HG02973 (cell line): ENCODE measurements at regions not wholly inside any gene's neighbourhood (a gene's known extent, or its start where the extent isn't known, plus 50 kb on each side); places are given as distances from the start of the nearest gene placed in this dataset.

ENCODE experiments used
- ATAC-seq: cut with Tn5 transposase; IDR thresholded peaks from one replicate; pipeline ENCODE4 v1.9.1; 2021; ENCODE audit warnings: moderate library complexity; ENCODE audit not compliant: unreplicated experiment

GRCh38 chr20:39266989-39267388, 304.8 kb downstream of the DHX35 start:
- no peak for ATAC-seq

DNA sequence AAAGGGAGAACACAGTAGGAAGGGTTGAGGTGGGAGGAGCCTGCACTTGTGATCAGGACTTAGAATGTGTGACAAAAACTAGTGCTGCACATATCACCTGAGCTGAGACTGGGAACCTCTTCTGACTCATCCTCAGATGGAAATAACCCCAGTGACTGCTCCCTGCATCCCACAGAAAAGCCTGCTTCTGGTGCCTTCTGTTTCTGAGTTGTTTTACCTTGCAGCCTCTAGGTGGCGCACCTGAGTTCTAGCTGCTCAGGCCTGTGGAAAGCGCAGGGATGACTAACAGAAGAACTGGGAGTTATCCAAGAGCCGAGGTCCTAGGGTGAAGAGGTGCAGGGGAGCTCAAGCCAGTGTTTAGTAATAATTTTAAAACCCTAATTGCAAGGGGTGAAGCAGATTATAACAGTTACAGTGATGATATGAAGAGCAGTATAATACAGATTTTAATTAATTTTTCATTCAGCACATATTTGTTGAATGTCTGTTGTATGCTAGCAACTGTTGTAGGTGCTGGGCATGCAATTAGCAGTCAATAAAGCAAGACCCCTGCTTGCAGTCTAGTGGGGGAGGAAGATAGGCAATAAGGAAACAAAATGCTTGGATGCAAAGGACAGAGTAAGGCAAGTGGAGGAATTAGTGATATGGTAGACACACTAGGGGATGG, 302.5 kb downstream of the DHX35 start:
- ATAC-seq = no peak

DNA sequence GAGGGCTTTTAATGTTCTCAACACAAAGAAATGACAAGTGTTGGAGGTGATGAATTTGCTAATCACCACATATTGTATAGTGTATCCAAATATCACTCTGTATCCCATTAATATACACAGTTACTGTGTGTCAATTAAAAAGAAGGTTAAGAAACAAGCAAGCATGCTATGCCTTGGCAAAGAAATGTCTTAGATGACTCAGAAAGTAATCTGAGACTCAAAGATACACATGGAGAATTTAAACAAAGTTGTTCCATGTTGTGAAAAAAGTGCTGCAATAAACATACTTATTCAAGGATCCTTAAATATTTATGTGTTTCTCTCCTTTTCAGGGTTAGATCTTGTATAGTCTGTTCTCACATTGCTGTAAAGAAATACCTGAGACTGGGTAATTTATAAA, 300.9 kb downstream of the DHX35 start:
- no peak for ATAC-seq

DNA sequence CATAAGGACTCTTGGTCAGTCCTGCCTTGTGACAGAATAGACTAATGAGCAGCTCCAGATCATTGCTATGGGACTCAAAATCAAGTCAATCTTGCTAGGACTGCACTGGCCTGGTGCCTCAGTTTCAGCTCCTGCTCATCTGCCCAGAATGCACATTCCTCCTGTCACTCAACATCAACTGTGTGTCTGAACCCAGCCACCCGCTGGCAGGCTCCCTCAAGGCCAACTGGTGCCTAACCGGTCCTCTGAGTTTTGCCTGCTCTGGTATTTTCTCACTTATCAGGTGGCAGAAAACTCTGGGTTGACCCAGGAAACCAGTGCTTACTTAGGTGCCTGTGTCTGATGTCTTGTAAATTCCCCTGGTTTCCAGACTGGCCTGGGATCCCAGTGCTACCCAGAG, 297.7 kb downstream of the DHX35 start:
- ATAC-seq = no peak

GRCh38 chr20:39259010-39259803, 297.1 kb downstream of the DHX35 start:
- ATAC-seq = no peak

DNA sequence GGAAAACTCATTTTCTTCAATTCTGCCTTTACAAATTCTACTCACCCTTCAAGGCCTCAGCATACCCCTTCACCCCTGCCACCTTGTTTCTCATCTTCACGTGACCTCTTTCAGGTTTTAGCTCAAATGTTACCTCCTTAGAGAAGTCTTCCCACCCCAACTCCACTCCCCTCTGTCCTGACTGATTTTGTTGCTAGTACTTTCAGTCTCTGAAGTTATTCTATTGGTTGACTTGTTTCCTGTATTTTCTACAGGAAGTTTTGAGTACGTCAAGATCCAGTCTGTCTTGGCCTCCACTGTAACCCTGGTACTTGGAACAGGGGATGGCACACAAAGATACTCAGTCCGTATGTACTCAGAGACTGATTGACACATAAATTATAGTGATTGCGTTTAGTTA, 296.1 kb downstream of the DHX35 start:
- no peak for ATAC-seq

- no peak for ATAC-seq
Measured at GRCh38 chr20:39253051-39253755, 291.1 kb downstream of the DHX35 start.

GRCh38 chr20:39252035-39252434, 289.9 kb downstream of the DHX35 start:
- no peak for ATAC-seq

GRCh38 chr20:39249798-39250197, 287.7 kb downstream of the DHX35 start:
- ATAC-seq = no peak

- no peak for ATAC-seq
Measured at GRCh38 chr20:39248862-39249485, 286.8 kb downstream of the DHX35 start.

GRCh38 chr20:39248171-39248861, 286.2 kb downstream of the DHX35 start:
- ATAC-seq = no peak

GRCh38 chr20:39246436-39246835, 284.3 kb downstream of the DHX35 start:
- no peak for ATAC-seq

GRCh38 chr20:39245685-39246311, 283.7 kb downstream of the DHX35 start:
- ATAC-seq = no peak

DNA sequence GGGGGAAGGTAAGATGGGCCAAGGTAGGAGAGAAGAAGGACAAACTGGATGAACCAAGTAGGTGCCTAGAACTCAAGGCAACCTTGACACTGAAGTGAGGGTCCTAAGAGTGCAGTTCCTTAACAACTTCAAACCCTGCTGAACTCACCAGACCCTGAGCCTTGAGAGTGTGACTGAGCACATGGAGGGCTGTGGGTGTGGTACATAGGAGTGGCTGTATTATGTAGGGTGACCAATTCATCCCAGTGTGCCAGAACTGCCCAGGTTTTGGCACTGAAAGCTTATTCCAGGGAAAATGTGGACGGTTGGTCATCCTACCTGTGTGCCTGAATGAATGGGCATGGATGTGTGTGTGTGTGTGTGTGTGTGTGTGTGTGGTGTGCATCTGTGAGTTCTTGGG, 281.8 kb downstream of the DHX35 start:
- ATAC-seq = no peak

DNA sequence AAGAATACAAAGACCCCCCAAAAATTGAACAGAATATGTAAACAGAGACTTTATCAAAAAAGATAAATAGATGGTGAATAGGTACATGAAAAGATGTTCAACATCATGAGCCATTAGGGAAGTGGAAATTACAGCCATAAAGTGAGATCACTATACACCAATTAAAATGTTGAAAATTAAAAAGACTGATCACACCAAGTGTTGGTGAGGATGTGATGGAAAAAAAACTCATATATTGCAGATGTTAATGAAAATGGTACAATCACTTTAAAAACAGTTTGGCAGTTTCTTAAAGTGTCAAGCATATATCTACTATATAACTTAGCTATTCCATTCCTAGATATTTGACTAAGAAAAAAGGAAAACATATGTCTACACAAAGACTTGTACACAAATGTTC, 280.5 kb downstream of the DHX35 start:
- no peak for ATAC-seq

DNA sequence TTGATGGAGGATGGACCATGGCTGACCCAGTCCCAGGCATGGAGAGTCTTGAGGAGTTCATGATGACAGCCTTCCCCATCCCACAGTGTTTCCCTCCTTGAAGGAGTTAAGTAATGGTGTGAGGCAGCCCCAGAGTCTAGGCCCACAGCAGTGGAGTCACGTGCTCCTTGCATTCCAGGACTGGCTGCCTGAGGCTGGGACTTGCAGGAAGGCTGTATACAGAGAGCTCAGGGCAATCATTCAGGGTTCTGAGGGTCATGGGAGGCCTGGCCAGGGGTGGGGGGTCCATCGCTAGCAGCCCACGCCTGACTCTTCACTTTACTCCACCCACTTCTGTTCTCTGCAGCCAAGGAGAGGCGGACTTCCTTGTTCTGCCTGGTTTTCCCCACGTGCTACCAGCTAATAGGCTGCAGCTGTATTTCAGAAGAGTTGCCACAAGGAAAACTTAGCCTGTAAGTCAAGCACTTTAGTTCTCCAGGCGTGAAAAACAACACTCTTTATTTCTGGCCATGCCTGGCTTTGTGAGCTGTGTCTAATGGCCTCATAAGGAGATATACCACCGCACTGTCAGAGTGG, 272.5 kb downstream of the DHX35 start:
- no peak for ATAC-seq

- no peak for ATAC-seq
Measured at GRCh38 chr20:39233755-39234154, 271.6 kb downstream of the DHX35 start.

- no peak for ATAC-seq
Measured at GRCh38 chr20:39227416-39227815, 265.3 kb downstream of the DHX35 start.

DNA sequence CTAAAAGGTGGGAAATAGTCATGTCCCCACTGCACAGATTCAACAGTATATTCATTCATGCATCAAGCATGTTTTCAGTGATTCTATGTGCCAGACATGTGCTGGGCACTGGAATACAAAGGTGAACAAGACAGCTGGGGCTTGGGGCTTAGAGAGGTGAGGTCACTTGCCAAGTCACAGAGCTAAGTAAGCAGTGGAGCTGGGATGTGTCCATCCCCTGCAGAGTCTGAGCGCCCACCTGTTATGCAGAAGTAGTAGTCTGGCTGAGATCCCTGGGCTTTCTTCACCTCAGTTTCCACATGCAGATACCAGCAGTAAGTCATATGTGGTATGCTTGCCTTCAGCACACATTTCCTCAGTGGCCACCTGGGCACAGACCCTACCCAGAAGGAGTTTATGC, 263.8 kb downstream of the DHX35 start:
- no peak for ATAC-seq

DNA sequence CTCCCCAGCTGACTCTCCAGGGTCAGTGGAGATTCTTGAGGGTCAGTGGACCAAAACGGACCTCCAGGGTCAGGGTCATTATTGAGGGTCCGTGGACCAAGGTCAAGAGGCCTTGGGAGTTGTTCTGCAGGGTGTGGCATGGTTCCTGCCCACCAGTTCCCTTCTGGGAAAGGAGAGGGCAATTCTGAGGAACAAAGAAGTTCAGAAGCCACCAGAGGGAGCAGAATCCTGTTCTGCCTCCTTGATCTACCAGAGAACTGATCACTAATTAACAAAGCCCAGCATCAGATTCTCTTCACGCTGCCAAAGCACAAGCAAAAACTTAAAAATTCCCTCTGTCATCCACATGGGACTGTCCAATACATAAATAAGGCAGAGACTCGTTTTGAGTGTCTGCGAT, 263.4 kb downstream of the DHX35 start:
- ATAC-seq = no peak
